Activated CD8-positive, alpha-beta T cell treated with anti-CD3 and anti-CD28 coated beads for 36 hours (primary cell): ENCODE measurements at regions not wholly inside any gene's neighbourhood (a gene's known extent, or its start where the extent isn't known, plus 50 kb on each side); places are given as distances from the start of the nearest gene placed in this dataset.

Experiments
- ATAC-seq: fragments of 200-7000 bp; cut with Tn5 transposase; one replicate; pipeline ENCODE4 v1.10.0; 2021; ENCODE audit warnings: mild to moderate bottlenecking, moderate library complexity
- CTCF ChIA-PET: fragments of 350-600 bp; sonication (Branson Sonifier 250); formaldehyde crosslinking; loops from one replicate; lab custom pipeline; 2021; ENCODE audit warnings: antibody characterized with exemption; lab: Charles Lee
- POLR2A ChIA-PET: fragments of 350-600 bp; sonication (Branson Sonifier 250); formaldehyde crosslinking; loops from one replicate; lab custom pipeline; 2021; ENCODE audit warnings: antibody characterized with exemption; lab: Charles Lee
- DNase-seq: peaks from one replicate; pipeline ENCODE4 v3.0.0-alpha.2; 2020
- H3K27ac Mint-ChIP-seq: one replicate; pipeline ENCODE4 v1.8.0; 2021; ENCODE audit warnings: mild to moderate bottlenecking, mixed read lengths
- H3K27me3 Mint-ChIP-seq: one replicate; pipeline ENCODE4 v1.8.0; 2021; ENCODE audit warnings: mixed read lengths
- H3K36me3 Mint-ChIP-seq: one replicate; pipeline ENCODE4 v1.8.0; 2021; ENCODE audit warnings: low read depth, mixed read lengths
- H3K4me1 Mint-ChIP-seq: one replicate; pipeline ENCODE4 v1.8.0; 2021; ENCODE audit warnings: low read depth, mixed read lengths
- H3K4me3 Mint-ChIP-seq: one replicate; pipeline ENCODE4 v1.8.0; 2021; ENCODE audit warnings: mild to moderate bottlenecking, moderate library complexity, mixed read lengths
- H3K9me3 Mint-ChIP-seq: one replicate; pipeline ENCODE4 v1.8.0; 2021; ENCODE audit warnings: mixed read lengths
- intact Hi-C: fragments of 100-400 bp; cut with micrococcal nuclease; formaldehyde crosslinking; loops from one replicate; pipeline ENCODE4 v1.10.0; 2022
- TF ChIP-seq, protein P1 (sequence below): fragments of 200-600 bp; IDR thresholded peaks from one replicate; pipeline ENCODE4 v1.8.0; 2022; ENCODE audit warnings: antibody characterized with exemption, mild to moderate bottlenecking

GRCh38 chr14:22469538-22470303, 119.3 kb downstream of the DAD1 start:
- no peaks in the 10 kb centered on the region for H3K36me3 Mint-ChIP-seq
- peak overlapping the region; percentile 19 for H3K4me3 Mint-ChIP-seq
- H3K4me1 Mint-ChIP-seq, result no peaks in the 10 kb centered on the region
- H3K27me3 Mint-ChIP-seq, result no peaks in the 10 kb centered on the region
- H3K27ac Mint-ChIP-seq, result no peak overlapping the region
- ATAC-seq (no peak), DNase-seq (no peak)
- H3K9me3 Mint-ChIP-seq, result no peaks in the 10 kb centered on the region
- CTCF ChIA-PET, result no interaction called here
- TF ChIP-seq, protein P1, sequence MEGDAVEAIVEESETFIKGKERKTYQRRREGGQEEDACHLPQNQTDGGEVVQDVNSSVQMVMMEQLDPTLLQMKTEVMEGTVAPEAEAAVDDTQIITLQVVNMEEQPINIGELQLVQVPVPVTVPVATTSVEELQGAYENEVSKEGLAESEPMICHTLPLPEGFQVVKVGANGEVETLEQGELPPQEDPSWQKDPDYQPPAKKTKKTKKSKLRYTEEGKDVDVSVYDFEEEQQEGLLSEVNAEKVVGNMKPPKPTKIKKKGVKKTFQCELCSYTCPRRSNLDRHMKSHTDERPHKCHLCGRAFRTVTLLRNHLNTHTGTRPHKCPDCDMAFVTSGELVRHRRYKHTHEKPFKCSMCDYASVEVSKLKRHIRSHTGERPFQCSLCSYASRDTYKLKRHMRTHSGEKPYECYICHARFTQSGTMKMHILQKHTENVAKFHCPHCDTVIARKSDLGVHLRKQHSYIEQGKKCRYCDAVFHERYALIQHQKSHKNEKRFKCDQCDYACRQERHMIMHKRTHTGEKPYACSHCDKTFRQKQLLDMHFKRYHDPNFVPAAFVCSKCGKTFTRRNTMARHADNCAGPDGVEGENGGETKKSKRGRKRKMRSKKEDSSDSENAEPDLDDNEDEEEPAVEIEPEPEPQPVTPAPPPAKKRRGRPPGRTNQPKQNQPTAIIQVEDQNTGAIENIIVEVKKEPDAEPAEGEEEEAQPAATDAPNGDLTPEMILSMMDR, result no peak
- intact Hi-C loops, result loop anchor here (10.0 kb wide), 1 partner anchor 145 kb away; no protein-coding TSS in a partner anchor
- POLR2A ChIA-PET, result no interaction called here

GRCh38 chr14:22468830-22469229, 120.2 kb downstream of the DAD1 start:
- ChIA-PET CTCF (no interaction called here), POLR2A (no interaction called here)
- DNase-seq (no peak), ATAC-seq (no peak)
- intact Hi-C loops, result no loop called here
- Mint-ChIP-seq H3K4me1 (no peaks in the 10 kb centered on the region), H3K9me3 (no peaks in the 10 kb centered on the region), H3K36me3 (no peaks in the 10 kb centered on the region), H3K4me3 (no peak overlapping the region), H3K27ac (no peak overlapping the region), H3K27me3 (no peaks in the 10 kb centered on the region)
- TF ChIP-seq, protein P1, result no peak

GRCh38 chr14:22466491-22466890, 122.5 kb downstream of the DAD1 start:
- H3K36me3 Mint-ChIP-seq, result no peaks in the 10 kb centered on the region
- DNase-seq (no peak), ATAC-seq (no peak)
- no peaks in the 10 kb centered on the region for H3K27me3 Mint-ChIP-seq
- no peaks in the 10 kb centered on the region for H3K4me1 Mint-ChIP-seq
- H3K4me3 Mint-ChIP-seq, result no peak overlapping the region
- TF ChIP-seq, protein P1, result no peak
- intact Hi-C loops, result no loop called here
- H3K9me3 Mint-ChIP-seq, result no peaks in the 10 kb centered on the region
- ChIA-PET CTCF (no interaction called here), POLR2A (no interaction called here)
- H3K27ac Mint-ChIP-seq, result no peak overlapping the region

GRCh38 chr14:22465201-22465840, 123.7 kb downstream of the DAD1 start:
- H3K27ac Mint-ChIP-seq, result no peak overlapping the region
- H3K4me3 Mint-ChIP-seq, result no peak overlapping the region
- H3K4me1 Mint-ChIP-seq, result no peaks in the 10 kb centered on the region
- POLR2A ChIA-PET, result no interaction called here
- TF ChIP-seq, protein P1, result no peak
- H3K27me3 Mint-ChIP-seq, result no peaks in the 10 kb centered on the region
- CTCF ChIA-PET, result no interaction called here
- ATAC-seq, result no peak
- intact Hi-C loops, result no loop called here
- H3K9me3 Mint-ChIP-seq, result no peaks in the 10 kb centered on the region
- H3K36me3 Mint-ChIP-seq, result no peaks in the 10 kb centered on the region
- DNase-seq, result no peak

GRCh38 chr14:22464422-22465142, 124.4 kb downstream of the DAD1 start:
- no peak overlapping the region for H3K27ac Mint-ChIP-seq
- no peak for ATAC-seq
- no peak for DNase-seq
- no peak overlapping the region for H3K4me3 Mint-ChIP-seq
- intact Hi-C loops, result no loop called here
- no peaks in the 10 kb centered on the region for H3K27me3 Mint-ChIP-seq
- H3K4me1 Mint-ChIP-seq, result no peaks in the 10 kb centered on the region
- ChIA-PET POLR2A (no interaction called here), CTCF (no interaction called here)
- H3K36me3 Mint-ChIP-seq, result no peaks in the 10 kb centered on the region
- no peaks in the 10 kb centered on the region for H3K9me3 Mint-ChIP-seq
- TF ChIP-seq, protein P1, result no peak
